GM18909 (cell line): ENCODE measurements at regions not wholly inside any gene's neighbourhood (a gene's known extent, or its start where the extent isn't known, plus 50 kb on each side); places are given as distances from the start of the nearest gene placed in this dataset.

Source experiments
- ATAC-seq: cut with Tn5 transposase; IDR thresholded peaks from one replicate; pipeline ENCODE4 v1.9.1; 2021; ENCODE audit warnings: mild to moderate bottlenecking; ENCODE audit not compliant: unreplicated experiment, poor library complexity

DNA sequence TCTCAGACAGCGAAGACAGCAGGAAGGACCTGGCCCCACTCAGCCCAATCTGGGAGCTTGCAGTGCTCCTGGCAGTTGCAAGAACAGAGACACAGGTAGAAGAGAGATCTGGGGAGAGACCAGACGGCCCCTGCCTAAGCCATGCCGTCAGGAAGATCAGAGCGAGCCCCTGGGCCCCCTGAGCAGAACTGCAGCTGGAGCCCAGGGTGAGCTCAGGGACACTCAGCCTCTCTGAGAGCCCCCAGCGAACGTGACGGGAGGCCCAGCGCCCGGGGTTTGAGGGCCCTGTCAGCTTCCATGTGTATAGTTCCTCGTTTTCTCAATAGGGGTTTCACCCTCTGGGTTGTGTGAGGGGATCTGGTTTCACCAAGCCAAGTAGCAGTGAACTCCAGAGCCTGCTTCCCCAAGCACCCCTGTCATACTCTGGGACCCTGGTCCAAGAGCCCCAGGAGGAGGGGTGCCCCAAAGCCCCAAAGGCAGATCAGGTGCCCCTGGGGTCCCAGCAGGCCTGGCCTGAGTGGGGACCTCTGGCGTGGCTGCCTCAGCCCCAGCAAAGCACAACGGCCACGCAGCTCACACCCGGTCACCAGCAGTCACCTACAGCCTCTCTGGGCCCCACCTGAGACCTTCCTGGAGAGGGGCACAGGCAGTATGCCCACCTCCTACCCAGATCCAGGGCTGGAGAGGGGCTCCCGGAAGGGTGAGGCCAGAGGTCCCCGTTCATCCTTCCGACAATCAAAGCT, 431.3 kb upstream of the MYT1L start:
- no peak for ATAC-seq

GRCh38 chr2:2758793-2759367, 427.8 kb upstream of the MYT1L start:
- no peak for ATAC-seq

DNA sequence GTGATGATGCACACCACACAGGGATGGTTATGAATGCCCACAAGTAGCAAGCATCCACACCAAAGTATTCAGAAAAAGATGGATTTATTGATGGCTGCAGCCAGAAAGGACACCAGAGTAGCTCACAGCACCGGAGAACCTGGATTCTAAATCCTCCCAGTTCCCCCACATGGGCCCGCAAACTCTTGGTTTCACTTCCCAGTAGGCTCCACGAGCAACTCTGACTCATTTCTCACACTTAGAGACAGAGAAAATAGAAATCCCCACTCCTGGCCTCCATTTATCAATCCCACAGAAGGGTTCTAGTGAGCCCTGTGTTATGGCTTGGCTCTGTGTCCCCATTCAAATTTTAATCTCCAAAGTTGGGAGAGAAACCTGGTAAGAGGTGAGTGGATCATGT, 426.7 kb upstream of the MYT1L start:
- ATAC-seq: peak; percentile 60

- ATAC-seq: no peak
Measured at GRCh38 chr2:2756886-2757285, 425.8 kb upstream of the MYT1L start.

- no peak for ATAC-seq
Measured at GRCh38 chr2:2755990-2756389, 424.9 kb upstream of the MYT1L start.

DNA sequence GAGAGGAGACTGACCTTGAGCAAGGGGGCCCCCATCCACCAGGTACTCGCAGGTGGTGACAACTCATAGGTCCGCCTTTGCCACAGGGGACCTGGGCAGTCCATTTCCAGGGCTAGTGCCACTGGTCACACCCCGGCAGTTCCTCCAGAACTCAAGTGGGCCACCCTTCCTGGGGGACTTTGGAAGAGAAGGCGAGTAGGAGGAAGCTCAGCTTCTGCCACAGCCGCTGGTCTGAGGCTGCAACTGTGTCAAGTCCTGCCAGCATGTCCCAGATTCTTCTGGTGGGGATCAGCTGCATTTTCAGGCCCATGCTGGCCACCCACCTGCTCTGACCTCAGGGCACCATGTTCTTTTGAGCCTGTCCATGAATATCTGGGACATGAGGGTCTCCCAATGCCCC, 423.9 kb upstream of the MYT1L start:
- no peak for ATAC-seq

GRCh38 chr2:2751715-2752315, 420.7 kb upstream of the MYT1L start:
- ATAC-seq: no peak

GRCh38 chr2:2750867-2751714, 420.0 kb upstream of the MYT1L start:
- ATAC-seq: no peak

DNA sequence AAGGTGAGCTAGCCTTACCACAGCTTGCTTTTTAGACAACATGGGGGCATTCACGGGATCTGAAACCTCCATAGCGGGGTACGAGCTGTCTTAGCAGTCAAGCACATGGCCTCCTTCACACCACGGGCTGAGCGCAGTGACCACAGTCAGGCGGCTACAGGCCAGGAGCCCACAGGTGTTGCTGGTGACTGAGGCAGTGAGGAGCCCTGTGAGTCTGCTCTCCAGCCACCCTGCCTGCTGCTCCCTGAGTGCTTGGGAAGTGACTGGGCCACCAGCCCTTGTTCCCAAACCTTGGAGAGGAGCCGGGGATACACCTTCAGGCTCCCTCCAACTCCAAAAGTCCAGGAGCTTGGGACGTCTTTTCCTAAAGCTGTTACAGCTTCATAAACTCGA, 418.1 kb upstream of the MYT1L start:
- ATAC-seq: no peak

- ATAC-seq: no peak
Measured at GRCh38 chr2:2748399-2749205, 417.5 kb upstream of the MYT1L start.

- ATAC-seq: no peak
Measured at GRCh38 chr2:2747797-2748301, 416.8 kb upstream of the MYT1L start.

GRCh38 chr2:2746731-2747130, 415.7 kb upstream of the MYT1L start:
- ATAC-seq: no peak

- no peak for ATAC-seq
Measured at GRCh38 chr2:2744958-2745715, 414.1 kb upstream of the MYT1L start.

- ATAC-seq: no peak
Measured at GRCh38 chr2:2744107-2744506, 413.0 kb upstream of the MYT1L start.

GRCh38 chr2:2743164-2743571, 412.1 kb upstream of the MYT1L start:
- ATAC-seq: no peak

DNA sequence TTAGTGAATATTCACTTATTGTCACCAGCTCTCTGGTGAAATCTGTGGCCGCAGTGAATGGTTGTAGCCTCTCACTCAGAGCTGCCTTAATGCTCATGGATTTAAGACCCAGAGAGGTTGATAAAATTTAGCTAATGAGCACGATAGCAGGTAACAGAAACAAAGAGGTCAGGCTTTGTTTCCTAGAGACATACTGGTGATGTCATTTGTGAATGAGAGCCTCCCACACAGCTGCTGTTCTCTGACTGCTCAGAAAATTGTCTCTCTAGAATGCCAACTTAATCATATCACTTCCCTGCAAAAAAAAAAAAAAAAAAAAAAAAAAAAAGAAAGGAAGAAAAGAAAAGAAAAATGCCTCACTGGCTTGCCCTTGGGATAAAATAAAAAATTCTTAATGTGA, 411.7 kb upstream of the MYT1L start:
- ATAC-seq: no peak

DNA sequence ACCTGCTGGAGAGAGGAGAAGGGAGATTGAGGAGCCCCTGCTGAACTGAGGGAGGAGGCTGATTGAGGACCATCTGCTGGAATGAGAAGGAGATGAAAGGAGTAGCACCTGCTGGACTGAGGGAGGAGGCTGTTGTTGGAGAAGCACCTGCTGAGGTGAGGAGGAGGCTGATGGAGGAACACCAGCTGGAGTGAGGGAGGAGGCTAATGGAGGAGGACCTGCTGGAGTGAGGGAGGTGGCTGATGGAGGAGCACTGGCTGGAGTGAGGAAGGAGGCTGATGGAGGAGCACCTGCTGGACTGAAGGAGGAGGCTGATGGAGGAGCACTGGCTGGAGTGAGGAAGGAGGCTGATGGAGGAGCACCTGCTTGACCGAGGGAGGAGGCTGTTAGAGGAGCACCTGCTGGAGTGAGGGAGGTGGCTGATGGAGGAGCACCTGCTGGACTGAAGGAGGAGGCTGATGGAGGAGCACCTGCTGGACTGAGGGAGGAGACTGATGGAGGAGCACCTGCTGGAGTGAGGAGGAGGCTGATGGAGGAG, 409.2 kb upstream of the MYT1L start:
- no peak for ATAC-seq

DNA sequence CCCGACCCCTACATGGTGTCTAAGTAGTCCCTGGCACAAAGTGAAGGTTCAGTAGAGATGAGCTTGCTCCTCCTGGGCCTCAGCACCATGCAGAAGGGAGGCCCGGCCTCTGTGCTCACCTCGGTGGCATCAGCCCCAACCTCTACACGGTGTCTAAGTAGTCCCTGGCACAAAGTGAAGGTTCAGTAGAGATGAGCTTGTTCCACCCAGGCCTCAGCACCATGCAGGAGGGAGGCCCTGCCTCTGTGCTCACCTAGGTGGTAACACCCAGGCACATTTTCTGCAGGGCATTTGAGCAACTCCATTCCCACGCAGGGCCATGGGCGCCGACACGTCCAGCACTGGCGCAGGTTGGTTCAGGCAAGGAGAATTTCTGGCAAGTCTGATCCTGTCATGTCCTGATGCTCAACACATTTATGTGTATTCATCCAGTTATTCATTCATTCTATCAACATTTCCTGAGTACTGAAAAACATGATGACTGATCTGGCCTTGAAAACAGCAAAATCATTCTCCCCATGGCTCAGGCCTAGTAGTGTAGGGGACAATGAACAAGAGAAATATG, 408.2 kb upstream of the MYT1L start:
- no peak for ATAC-seq

DNA sequence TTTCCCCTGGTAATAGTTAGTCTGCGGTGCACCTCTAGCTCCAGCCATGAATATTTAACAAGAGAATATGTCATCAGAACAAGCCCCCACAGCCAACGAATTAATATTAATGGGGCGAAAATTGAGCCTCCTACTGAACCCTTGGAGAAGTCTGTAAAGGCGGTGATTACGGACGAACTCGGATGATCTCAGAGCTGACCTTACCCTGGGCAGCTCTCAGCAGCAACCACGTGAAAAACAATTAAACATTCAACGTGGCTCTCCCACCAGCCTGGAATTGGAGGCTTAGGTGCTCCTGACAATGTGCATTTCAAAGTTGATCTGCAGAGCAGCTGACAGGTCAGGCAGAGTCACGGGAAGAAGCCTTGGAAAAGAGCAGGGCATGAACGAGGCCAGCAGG, 407.6 kb upstream of the MYT1L start:
- ATAC-seq: no peak
